Activated T-cell treated with anti-CD3 and anti-CD28 coated beads for 4 hours (primary cell): ENCODE measurements at regions not wholly inside any gene's neighbourhood (a gene's known extent, or its start where the extent isn't known, plus 50 kb on each side); places are given as distances from the start of the nearest gene placed in this dataset.
"Not testable (repeated sequence)": the region's sequence is repeated elsewhere in the genome, so short reads cannot be mapped to it uniquely, and the experiment has no call there.

Experiments used
- DNase-seq: peaks from one replicate; pipeline ENCODE4 v3.0.0-alpha.2; 2020

DNA sequence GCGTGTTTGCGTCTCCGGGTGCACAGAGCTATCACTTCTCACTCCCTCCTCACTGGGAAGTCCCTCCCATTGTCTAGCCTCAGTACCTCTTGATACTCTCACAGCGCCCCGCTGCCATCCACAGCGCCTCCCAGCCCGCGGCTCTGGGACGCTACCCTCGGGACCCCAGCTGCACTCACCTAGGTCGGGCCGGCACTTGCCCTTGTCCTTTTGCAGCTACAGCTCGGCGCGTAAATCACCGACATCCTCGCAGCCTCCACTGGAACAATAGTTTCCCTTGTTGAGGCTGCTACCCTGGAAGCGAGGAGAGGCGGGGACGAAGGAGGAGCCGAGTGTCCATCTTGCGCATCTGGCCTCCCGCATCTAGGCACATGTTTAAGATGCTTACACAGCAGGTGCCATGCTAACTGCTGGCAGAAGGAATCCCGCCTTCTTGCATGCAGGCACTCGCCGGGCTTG is 269.5 kb upstream of the HSFY2 start:
- DNase-seq = no peak

DNA sequence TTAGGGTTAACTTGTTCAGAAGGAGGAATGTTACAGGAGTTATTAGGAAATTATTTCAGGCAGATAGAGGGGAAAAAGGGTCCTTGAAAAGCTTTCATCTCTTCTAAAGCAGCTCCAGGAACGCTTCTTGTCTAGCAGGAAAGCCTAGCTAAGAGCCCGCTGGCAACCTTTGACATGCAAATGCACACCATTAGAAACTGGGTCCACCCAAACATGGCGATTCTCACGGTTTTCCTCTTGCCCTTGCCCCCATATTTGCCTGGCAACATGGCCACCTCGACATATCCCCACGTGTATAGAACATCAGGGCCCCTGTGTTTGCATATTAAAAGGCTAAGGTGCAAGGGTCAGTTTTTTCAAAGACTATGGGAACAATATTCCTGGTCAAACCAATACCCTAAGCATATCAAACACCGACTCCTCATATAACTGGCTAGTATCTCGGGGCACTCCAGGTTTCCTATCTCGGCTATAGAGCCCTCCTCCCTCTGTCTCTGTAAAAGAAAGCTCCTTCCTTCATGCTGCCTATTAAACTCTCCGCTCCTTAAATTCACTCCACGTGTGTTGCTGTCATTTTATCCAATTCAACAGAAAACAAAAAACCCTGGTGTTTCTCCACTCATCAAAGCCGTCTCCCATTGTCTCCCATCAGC is 268.9 kb upstream of the HSFY2 start:
- DNase-seq = no peak

- no peak for DNase-seq
Observed at GRCh38 chrY:19026631-19027030, 253.1 kb upstream of the HSFY2 start.

- DNase-seq = no peak
Observed at GRCh38 chrY:19023934-19024333, 250.4 kb upstream of the HSFY2 start.

DNA sequence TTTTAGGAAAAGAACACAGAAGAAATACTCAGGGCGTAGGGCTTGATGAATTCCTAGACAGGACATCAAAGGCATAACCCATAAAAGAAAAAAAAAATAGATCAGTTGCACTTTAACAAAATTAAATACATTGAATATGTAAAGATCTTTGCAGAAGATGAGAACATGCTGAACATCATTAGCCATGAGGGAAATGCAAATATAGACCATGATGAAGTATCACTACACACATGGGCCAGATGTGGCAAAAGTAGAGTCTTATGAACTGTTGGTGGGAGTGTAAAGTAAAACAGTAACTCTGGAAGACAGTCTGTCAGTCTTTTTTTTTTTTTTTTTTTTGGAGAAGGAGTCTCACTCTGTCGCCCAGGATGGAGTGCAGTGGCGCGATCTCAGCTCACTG is 246.7 kb upstream of the HSFY2 start:
- DNase-seq = no peak

DNA sequence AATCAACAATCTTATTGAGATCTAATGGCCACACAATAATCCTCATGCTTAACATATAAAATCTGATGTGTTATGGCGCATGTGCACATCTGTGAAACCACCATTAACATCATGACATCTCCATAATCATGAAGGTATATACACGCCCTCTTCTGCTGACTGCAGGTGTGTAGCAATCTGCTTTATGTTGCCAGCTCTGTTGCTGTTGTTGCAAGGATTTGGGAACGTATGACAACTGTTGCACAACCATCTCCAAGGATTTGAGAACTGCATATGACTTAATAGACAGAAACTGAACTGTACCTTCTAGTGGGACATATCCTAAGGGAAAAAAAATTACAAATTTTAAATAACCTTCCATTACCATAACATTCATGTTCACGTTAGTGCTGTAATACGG is 243.5 kb upstream of the HSFY2 start:
- DNase-seq = no peak

GRCh38 chrY:19015854-19016253 is 242.3 kb upstream of the HSFY2 start:
- DNase-seq = no peak

DNA sequence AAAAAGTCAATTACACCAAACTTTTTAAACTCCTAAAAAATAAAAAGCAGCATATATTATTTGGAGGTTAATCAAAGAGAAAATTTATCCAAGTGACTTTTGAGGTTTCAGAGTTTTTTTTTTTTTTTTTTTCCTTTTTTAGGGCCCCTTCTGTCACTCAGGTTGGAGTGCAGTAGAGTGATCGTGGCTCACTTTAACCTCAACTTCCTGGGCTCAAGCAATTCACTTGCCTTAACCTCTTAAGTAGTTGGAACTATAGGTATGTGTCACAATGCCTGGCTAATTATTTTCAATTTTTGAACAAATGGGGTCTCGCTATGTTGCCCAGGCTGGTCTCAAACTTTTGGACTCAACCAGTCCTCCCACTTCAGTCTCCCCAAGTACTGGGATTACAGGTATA is 241.7 kb upstream of the HSFY2 start:
- DNase-seq = no peak

GRCh38 chrY:19012985-19013384 is 239.4 kb upstream of the HSFY2 start:
- DNase-seq = no peak

DNA sequence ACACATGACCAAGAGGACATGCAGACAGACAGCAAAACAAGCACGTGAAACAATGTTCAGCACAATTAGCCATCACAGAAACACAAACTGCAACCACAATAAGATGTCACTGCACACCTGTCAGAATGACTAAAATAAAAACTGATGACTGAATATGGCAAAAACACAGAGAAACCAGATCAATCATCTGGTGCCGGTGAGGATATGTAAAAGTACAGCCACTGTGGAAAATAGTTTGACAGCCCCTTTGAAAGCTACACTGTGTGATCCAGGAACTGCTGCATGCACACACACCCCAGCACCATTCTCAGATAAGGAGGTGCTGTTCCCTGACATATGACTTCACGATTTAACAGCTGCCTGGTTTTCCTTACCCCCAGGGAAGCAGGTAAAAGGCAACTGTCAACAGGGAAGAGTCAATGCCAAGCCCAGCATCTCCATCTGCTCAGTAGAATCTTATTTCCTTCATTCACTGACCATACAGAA is 238.1 kb upstream of the HSFY2 start:
- DNase-seq = no peak

DNA sequence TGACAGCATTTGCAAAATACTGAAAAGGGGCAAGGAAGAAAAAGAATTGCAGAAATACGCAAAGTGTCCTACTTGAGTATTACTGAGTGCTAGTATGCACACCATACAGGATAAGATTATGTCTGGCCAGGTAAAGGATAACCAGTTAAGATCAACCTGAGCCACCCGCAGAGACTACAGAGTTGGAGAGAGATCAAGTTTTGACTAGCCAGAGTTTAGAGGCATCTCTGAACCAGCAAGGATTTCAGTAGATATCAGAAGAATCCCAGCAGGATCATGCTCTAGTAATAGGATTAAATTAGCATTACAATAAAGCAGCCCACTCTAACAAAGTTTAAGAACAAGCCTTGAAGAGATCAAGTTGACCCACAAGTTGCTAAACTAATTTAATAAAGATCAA is 232.7 kb upstream of the HSFY2 start:
- no peak for DNase-seq

DNA sequence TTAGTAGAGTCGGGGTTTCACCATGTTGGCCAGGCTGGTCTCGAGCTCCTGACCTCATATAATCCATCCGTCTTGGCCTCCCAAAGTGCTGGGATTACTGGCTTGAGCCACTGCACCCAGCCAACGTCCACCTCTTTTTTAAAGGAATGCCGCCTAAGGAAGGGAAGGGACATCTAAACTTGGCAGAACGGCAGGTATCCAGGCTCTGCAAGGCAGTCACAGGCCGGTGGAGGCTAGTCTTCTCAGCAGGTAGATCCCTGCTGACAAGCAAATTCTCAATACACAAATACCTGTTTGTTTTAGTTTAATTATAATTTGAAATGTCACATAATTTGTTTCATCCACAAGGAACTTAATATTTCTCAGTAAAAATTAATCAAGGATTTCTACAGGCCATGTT is 232.0 kb upstream of the HSFY2 start:
- DNase-seq = no peak

DNA sequence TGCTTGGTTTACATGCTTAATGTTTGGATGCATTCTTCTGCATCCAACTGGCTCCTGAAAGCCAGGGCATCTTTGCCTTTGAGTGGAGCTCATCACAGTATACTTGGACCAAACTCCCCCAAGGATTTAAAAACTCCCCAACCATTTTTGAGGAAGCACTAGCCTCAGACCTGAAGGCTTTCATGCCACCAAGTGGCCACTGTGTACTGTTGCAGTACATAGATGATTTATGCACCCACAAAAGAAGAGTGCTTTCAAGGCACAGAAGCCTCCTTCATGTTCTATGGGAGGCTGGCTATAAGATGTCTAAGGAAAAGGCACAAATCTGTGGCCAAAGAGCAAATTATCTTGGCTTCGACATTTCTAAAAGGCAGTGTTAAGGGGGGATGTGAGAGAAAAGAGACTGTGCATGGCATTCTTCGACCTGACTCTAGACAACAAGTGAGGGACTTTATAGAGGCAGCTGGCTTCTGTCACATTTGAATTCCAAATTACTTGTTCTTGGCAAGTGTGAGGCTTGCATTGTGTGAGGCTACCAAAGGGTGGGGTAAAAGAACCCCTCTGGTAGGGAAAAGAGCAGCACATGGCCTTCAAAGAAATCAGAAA is 224.2 kb upstream of the HSFY2 start:
- no peak for DNase-seq

DNA sequence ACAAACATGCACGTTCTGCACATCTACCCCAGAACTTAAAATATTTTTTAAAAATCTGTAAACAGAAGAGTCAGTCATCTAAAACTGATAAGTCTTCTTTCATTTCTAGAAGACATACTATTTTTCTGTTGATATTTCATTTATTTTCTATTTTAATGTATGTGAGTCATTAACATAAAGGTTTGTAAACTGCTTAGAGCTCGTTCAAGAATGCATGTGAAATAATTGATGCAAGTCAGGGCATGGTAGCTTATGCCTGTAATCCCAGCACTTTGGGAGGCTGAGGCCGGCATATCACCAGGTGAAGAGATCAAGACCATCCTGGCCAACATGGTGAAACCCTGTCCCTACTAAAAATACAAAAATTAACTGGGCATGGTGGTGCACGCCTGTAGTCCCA is 219.9 kb upstream of the HSFY2 start:
- DNase-seq = no peak

DNA sequence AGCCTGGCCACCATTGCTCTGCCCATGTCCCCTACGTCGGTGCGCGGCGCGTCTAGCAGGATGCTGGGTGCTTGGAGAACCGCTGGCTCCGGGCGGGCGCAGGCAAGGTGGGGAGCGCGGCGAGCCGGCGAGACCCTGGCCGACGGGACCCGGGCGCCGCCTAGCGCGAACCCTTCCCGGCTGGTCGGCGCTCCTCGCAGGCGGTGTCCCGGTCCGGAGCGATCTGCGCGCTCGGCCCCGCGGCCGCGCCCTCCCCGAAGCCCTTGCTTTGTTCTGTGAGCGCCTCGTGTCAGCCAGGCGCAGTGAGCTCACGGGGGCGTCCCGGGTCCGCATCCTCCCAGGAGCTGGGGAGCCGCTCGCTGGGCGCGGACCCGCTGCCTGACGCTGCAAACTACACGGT is 219.1 kb upstream of the HSFY2 start:
- not testable (repeated sequence) for DNase-seq

GRCh38 chrY:18989356-18989755 is 215.8 kb upstream of the HSFY2 start:
- DNase-seq = no peak

DNA sequence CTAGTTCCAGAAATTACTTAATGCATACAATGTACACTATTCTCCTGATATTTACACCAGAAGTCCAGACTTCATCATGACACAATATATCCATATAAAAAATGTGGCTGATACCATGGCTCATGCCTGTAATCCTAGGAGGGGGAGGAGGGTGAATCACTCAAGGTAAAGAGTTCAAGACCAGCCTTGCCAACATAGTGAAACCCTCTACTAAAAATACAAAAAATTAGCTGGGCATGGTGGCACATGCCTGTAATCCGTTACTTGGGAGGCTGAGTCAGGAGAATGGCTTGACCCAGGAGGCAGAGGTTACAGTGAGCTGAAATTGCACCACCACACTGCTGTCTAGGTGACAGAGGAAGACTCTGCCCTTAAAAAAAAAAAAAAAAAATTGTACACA is 192.5 kb upstream of the HSFY2 start:
- DNase-seq = no peak

- DNase-seq = no peak
Observed at GRCh38 chrY:18958846-18959245, 185.3 kb upstream of the HSFY2 start.

GRCh38 chrY:18951657-18952435 is 178.3 kb upstream of the HSFY2 start:
- no peak for DNase-seq

DNA sequence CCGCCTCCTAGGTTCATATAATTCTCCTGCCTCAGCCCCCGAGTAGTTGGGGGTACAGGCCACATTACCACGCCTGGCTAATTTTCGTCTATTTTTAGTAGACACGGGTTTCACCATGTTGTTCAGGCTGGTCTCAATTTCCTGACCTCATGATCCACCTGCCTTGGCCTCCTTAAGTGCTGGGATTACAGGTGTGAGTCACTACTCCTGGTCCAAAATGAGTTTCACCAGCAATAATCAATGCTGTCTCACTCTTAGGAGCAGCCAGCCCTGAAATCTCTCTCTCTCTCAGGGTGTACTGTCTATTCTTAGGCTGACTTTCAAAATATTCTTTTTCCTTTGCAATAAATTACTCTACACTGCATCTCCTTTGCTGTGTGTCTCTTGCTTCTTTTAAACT is 177.5 kb upstream of the HSFY2 start:
- no peak for DNase-seq

- no peak for DNase-seq
Observed at GRCh38 chrY:18936831-18937230, 163.3 kb upstream of the HSFY2 start.

- DNase-seq = no peak
Observed at GRCh38 chrY:18919256-18919655, 145.7 kb upstream of the HSFY2 start.

DNA sequence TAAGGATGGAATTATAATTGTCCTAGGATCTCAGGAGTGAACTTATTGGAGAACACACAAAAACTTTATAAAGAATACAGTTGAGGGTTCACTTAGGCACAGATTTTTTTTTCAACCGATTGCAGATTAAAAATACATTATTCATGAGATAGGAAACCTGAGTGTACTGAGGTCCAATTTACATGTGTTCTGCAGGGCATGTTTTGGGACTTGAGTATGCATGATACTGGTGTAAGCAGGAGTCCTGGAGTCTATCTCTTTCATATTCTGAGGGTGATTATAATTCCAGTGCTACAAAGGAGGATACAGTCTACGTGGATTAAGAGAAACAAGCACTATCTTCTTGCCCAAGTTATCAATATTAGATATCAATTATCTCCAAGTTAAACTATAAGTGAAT is 139.3 kb upstream of the HSFY2 start:
- DNase-seq = no peak

DNA sequence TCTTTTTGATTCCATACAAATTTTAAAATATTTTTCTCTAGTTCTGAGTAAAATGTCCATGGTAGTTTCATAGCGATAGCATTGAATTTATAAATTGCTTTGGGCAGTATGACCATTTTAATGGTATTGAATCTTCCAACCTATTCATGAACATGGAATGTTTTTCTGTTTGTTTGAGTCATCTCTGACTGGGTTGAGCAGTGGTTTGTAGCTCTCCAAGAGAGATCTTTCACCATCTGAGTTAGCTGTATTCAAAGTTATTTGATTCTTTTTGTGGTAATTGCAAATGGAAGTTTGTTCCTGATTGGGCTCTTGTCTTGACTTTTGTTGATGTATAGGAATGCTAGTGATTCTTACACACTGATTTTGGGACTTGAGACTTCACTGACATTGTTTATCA is 136.3 kb upstream of the HSFY2 start:
- no peak for DNase-seq
